Lower leg skin (tissue), 3 donors: ENCODE measurements at regions not wholly inside any gene's neighbourhood (a gene's known extent, or its start where the extent isn't known, plus 50 kb on each side); places are given as distances from the start of the nearest gene placed in this dataset.

Experiments used
- CTCF ChIP-seq, 3 donors: fragments of 450-650 bp; IDR thresholded peaks; one replicate each; pipeline ENCODE4 v1.5.1; 2016; ENCODE audit warnings: antibody characterized with exemption in 3 of 3, mild to moderate bottlenecking in 3 of 3, moderate library complexity in 2 of 3
- POLR2A ChIP-seq, 2 donors: fragments of 450-650 bp; IDR thresholded peaks; one replicate each; pipeline ENCODE4 v1.6.1; 2016 to 2017; ENCODE audit warnings: antibody characterized with exemption in 2 of 2, mild to moderate bottlenecking in 1 of 2, moderate library complexity in 1 of 2

GRCh38 chr12:105862163-105862821 is 276.5 kb downstream of the NUAK1 start:
- no peak for TF ChIP-seq CTCF (IDR thresholded peaks at IDR 0.05)
- no peak for TF ChIP-seq POLR2A (IDR thresholded peaks at IDR 0.05)
